ENCODE measurements at regions not wholly inside any gene's neighbourhood (a gene's known extent, or its start where the extent isn't known, plus 50 kb on each side); places are given as distances from the start of the nearest gene placed in this dataset.

DNA sequence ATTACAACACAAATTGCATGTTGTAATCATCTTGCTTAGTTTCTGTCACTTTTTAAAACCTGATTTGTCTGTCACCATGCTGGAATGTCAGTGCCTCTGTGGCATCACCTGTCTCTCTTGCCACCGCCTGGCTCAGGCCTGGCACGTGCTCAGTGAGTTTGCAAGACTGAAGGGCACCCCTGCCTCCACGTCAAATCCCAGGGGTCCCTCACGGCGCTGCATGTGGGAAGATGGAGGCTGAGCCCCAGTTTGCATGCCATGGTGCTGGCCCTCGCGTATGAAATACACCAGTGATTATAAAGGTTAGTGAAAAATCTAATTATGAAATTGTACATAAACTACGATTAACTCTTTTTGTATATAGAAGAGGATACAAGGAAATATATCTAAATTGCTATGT, 51.9 kb upstream of the VIPR2 start:
- TF ChIP-seq, protein P1, sequence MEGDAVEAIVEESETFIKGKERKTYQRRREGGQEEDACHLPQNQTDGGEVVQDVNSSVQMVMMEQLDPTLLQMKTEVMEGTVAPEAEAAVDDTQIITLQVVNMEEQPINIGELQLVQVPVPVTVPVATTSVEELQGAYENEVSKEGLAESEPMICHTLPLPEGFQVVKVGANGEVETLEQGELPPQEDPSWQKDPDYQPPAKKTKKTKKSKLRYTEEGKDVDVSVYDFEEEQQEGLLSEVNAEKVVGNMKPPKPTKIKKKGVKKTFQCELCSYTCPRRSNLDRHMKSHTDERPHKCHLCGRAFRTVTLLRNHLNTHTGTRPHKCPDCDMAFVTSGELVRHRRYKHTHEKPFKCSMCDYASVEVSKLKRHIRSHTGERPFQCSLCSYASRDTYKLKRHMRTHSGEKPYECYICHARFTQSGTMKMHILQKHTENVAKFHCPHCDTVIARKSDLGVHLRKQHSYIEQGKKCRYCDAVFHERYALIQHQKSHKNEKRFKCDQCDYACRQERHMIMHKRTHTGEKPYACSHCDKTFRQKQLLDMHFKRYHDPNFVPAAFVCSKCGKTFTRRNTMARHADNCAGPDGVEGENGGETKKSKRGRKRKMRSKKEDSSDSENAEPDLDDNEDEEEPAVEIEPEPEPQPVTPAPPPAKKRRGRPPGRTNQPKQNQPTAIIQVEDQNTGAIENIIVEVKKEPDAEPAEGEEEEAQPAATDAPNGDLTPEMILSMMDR (IDR thresholded peaks at IDR 0.05; ENCODE audit: partially characterized antibody, unreplicated experiment) = no peak
- no peak for DNase-seq
- no peak overlapping the region for H3K27ac Mint-ChIP-seq (ENCODE audit: unreplicated experiment)
- no peaks in the 10 kb centered on the region for H3K36me3 Mint-ChIP-seq (ENCODE audit: unreplicated experiment)
- peaks cover 2% of the 10 kb centered on the region for H3K27me3 Mint-ChIP-seq (ENCODE audit: unreplicated experiment)
- H3K4me3 Mint-ChIP-seq (ENCODE audit: unreplicated experiment) = no peak overlapping the region
- no peaks in the 10 kb centered on the region for H3K9me3 Mint-ChIP-seq (ENCODE audit: unreplicated experiment)
- H3K4me1 Mint-ChIP-seq (ENCODE audit: low read depth, unreplicated experiment) = no peaks in the 10 kb centered on the region

DNA sequence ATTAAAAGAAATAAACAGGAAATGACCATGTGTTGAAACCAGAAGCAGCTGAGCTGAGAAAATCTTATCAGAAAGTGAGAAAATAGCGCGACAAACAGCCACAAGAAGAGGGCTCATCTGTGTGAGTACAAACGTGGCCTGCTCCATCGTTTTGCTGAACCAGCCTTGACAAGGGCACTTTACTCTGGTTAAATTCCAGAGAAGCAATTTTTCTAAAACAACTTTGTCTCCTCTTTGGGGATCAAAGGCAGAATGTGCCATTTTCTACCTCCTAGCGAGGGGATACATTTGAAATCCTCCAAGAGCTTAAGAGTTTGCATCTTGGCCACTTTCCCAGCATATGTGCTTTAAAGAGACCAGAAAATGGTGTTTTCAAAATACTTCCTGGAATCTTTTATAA, 51.3 kb upstream of the VIPR2 start:
- no peaks in the 10 kb centered on the region for H3K4me1 Mint-ChIP-seq (ENCODE audit: low read depth, unreplicated experiment)
- no peak overlapping the region for H3K4me3 Mint-ChIP-seq (ENCODE audit: unreplicated experiment)
- H3K9me3 Mint-ChIP-seq (ENCODE audit: unreplicated experiment) = no peaks in the 10 kb centered on the region
- no peak for DNase-seq
- no peak overlapping the region for H3K27ac Mint-ChIP-seq (ENCODE audit: unreplicated experiment)
- peaks cover 2% of the 10 kb centered on the region for H3K27me3 Mint-ChIP-seq (ENCODE audit: unreplicated experiment)
- H3K36me3 Mint-ChIP-seq (ENCODE audit: unreplicated experiment) = no peaks in the 10 kb centered on the region
- TF ChIP-seq, protein P1 (IDR thresholded peaks at IDR 0.05; ENCODE audit: partially characterized antibody, unreplicated experiment) = no peak

All from glutamatergic neuron (in vitro differentiated cells).